Common myeloid progenitor, CD34-positive (primary cell): ENCODE measurements at regions not wholly inside any gene's neighbourhood (a gene's known extent, or its start where the extent isn't known, plus 50 kb on each side); places are given as distances from the start of the nearest gene placed in this dataset.
A peak's percentile ranks its signal among the peaks of the same experiment; 100 is the strongest.

ENCODE experiments used
- CTCF ChIA-PET: fragments of 350-600 bp; sonication (Branson Sonifier 250); formaldehyde crosslinking; loops from one replicate; lab custom pipeline; 2021; ENCODE audit warnings: antibody characterized with exemption; lab: Charles Lee
- POLR2A ChIA-PET: fragments of 350-600 bp; sonication (Branson Sonifier 250); formaldehyde crosslinking; loops from one replicate; lab custom pipeline; 2021; ENCODE audit warnings: antibody characterized with exemption; lab: Charles Lee
- DNase-seq, 3 donors: peaks; one replicate each; pipeline versions ENCODE4 v3.0.0 to v3.0.0-alpha.2; 2013
- H3K27ac ChIP-seq, 2 experiments: 1 replicate in 1 of 2; 2 replicates in 1 of 2; pipeline ENCODE4 v1.7.0; 2013; ENCODE audit warnings: inconsistent platforms in 2 of 2, low read length in 2 of 2, mild to moderate bottlenecking in 2 of 2, low read depth in 1 of 2, moderate library complexity in 1 of 2; ENCODE audit not compliant: severe bottlenecking in 2 of 2, insufficient read depth in 1 of 2, poor library complexity in 1 of 2
- H3K27me3 ChIP-seq, 5 experiments: replicated peaks in 2 of 5; 1 replicate in 3 of 5; 2 replicates in 2 of 5; pipeline versions ENCODE4 v1.6.1 to v1.7.0; 2013; ENCODE audit warnings: low read length in 4 of 5, mild to moderate bottlenecking in 2 of 5, moderate library complexity in 2 of 5, inconsistent platforms in 1 of 5; ENCODE audit not compliant: insufficient read depth in 5 of 5, control insufficient read depth in 4 of 5
- H3K36me3 ChIP-seq, 4 experiments: 1 replicate in 2 of 4; 2 replicates in 2 of 4; pipeline versions ENCODE4 v1.6.1 to v1.7.0; 2013; ENCODE audit warnings: low read length in 3 of 4, control low read depth in 1 of 4, mild to moderate bottlenecking in 1 of 4; ENCODE audit not compliant: control insufficient read depth in 4 of 4, insufficient read depth in 4 of 4
- H3K4me1 ChIP-seq, 4 experiments: 1 replicate in 3 of 4; 2 replicates in 1 of 4; pipeline versions ENCODE4 v1.6.1 to v1.7.1; 2013; ENCODE audit warnings: low read length in 3 of 4, mild to moderate bottlenecking in 3 of 4, control low read depth in 1 of 4, inconsistent platforms in 1 of 4, moderate library complexity in 1 of 4; ENCODE audit not compliant: control insufficient read depth in 4 of 4, insufficient read depth in 4 of 4; ENCODE audit errors: control extremely low read depth in 1 of 4
- H3K4me3 ChIP-seq, 7 experiments: 1 replicate in 4 of 7; 2 replicates in 3 of 7; pipeline versions ENCODE4 v1.5.1 to v1.7.0; 2013; ENCODE audit warnings: mild to moderate bottlenecking in 7 of 7, low read length in 6 of 7, moderate library complexity in 6 of 7, inconsistent platforms in 2 of 7, low read depth in 2 of 7, control low read depth in 1 of 7; ENCODE audit not compliant: insufficient read depth in 4 of 7, control insufficient read depth in 1 of 7; ENCODE audit errors: extremely low read depth in 1 of 7
- H3K9me3 ChIP-seq, 5 experiments: 1 replicate in 4 of 5; 2 replicates in 1 of 5; pipeline versions ENCODE4 v1.6.1 to v1.7.1; 2013; ENCODE audit warnings: low read length in 4 of 5, mild to moderate bottlenecking in 2 of 5, inconsistent platforms in 1 of 5, low read depth in 1 of 5, moderate library complexity in 1 of 5; ENCODE audit not compliant: control insufficient read depth in 4 of 5, insufficient read depth in 2 of 5; ENCODE audit errors: control extremely low read depth in 1 of 5
- WGBS: methylation state at CpG from one replicate; pipeline ENCODE4 v1.1.5; 2013; ENCODE audit not compliant: insufficient coverage; 5-methylcytosine and 5-hydroxymethylcytosine counted together

GRCh38 chr5:124865603-124866354 lies 119.3 kb upstream of the ZNF608 start:
- CTCF ChIA-PET = interaction anchor here (1.0 kb wide), 1 partner anchor 21 kb away, joined by 3 read pairs; no protein-coding TSS in a partner anchor
- H3K4me1 ChIP-seq = peaks cover 15 to 27% (median 19%) of the 10 kb centered on the region in 4 experiments
- DNase-seq = peak in 2 of 3 donors; percentile 20 to 40
- WGBS = 100% methylated on average over 1 of the region's 4 CpGs
- no peaks in the 10 kb centered on the region for H3K9me3 ChIP-seq
- no peak overlapping the region for H3K27ac ChIP-seq
- no peaks in the 10 kb centered on the region for H3K36me3 ChIP-seq
- H3K27me3 ChIP-seq = no peaks in the 10 kb centered on the region
- H3K4me3 ChIP-seq = no peak overlapping the region
- POLR2A ChIA-PET = no interaction called here

GRCh38 chr5:124866355-124867136 lies 120.1 kb upstream of the ZNF608 start:
- ChIA-PET POLR2A (no interaction called here), CTCF (interaction anchor here (1.0 to 1.3 kb wide), 3 partner anchors 11 to 63 kb away, joined by 3 read pairs; no protein-coding TSS in a partner anchor)
- Histone ChIP-seq H3K4me1 (peaks cover 15 to 27% (median 19%) of the 10 kb centered on the region in 4 experiments), H3K36me3 (no peaks in the 10 kb centered on the region), H3K27ac (no peak overlapping the region), H3K27me3 (no peaks in the 10 kb centered on the region), H3K4me3 (peak overlapping the region in 2 of 7 experiments; percentile 31 to 50), H3K9me3 (no peaks in the 10 kb centered on the region)
- 33% methylated on average over 3 of the region's 12 CpGs for WGBS
- peak; percentile 24 to 62 (median 47) for DNase-seq

DNA sequence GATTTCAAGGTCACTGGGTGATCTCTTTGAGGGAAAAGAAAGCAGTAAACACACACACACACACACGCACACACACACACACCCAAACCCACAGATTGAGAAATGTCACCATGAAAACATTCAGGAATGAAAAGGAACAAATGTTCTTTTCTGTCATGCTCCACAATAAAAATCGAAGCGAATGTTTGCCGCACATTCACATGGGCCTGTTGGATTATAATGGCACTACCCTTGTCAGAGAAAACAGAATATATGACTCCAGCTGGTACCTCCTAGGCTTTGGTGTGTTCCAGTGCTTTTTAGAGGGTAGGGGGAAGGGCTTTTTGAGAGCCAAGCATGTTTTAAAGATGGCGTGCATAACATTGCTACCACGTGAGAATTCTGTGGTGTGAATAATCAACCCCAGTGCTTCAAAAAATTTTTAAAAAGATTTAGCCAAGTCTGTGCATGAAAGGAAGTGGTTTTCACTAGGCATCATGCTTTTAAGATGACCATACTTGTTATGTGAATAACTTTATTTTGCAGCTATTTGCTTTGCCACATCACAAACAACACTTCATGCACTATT lies 120.8 kb upstream of the ZNF608 start:
- Histone ChIP-seq H3K4me3 (peak overlapping the region in 2 of 7 experiments; percentile 31 to 50), H3K9me3 (no peaks in the 10 kb centered on the region), H3K4me1 (peaks cover 15 to 27% (median 19%) of the 10 kb centered on the region in 4 experiments), H3K27ac (no peak overlapping the region), H3K36me3 (no peaks in the 10 kb centered on the region), H3K27me3 (no peaks in the 10 kb centered on the region)
- 68% methylated on average over 5 of the region's 6 CpGs for WGBS
- DNase-seq = peak in 2 of 3 donors; percentile 32 to 45
- POLR2A ChIA-PET = no interaction called here
- CTCF ChIA-PET = interaction anchor here (1.1 to 1.3 kb wide), 2 partner anchors 11 to 63 kb away, joined by 3 read pairs; no protein-coding TSS in a partner anchor

DNA sequence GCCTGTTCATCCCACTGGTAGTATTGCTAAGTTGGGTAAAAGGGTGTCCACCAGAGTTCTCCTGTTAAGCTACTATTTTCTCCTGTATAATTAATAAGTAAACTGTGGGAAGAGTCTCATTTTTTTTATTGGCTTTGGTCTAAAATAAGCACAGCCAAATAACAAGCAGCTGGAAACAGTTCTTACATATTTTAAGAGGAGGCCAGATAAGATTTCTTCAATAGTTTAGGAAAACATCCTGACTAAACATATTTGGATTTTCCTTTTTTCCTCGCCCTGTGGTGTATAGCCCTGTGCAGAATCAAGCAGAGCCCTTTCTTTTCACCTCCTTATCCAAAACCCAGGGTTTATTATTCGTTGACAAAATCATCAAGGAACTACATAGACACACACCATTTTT lies 122.2 kb upstream of the ZNF608 start:
- no peak for DNase-seq
- POLR2A ChIA-PET = no interaction called here
- CTCF ChIA-PET = no interaction called here
- Histone ChIP-seq H3K36me3 (no peaks in the 10 kb centered on the region), H3K27me3 (no peaks in the 10 kb centered on the region), H3K4me1 (peaks cover 15 to 27% (median 19%) of the 10 kb centered on the region in 4 experiments), H3K27ac (no peak overlapping the region), H3K9me3 (no peaks in the 10 kb centered on the region), H3K4me3 (no peak overlapping the region)
- WGBS = no CpG with 5 or more reads among the region's 2 CpGs

GRCh38 chr5:124869426-124870033 lies 123.1 kb upstream of the ZNF608 start:
- 90% methylated on average over 2 of the region's 2 CpGs for WGBS
- Histone ChIP-seq H3K9me3 (no peaks in the 10 kb centered on the region), H3K36me3 (no peaks in the 10 kb centered on the region), H3K27ac (no peak overlapping the region), H3K27me3 (no peaks in the 10 kb centered on the region), H3K4me1 (peaks cover 15 to 27% (median 19%) of the 10 kb centered on the region in 4 experiments), H3K4me3 (no peak overlapping the region)
- no peak for DNase-seq
- ChIA-PET CTCF (no interaction called here), POLR2A (no interaction called here)

- Histone ChIP-seq H3K27me3 (no peaks in the 10 kb centered on the region), H3K36me3 (no peaks in the 10 kb centered on the region), H3K4me1 (peaks cover 15 to 27% (median 19%) of the 10 kb centered on the region in 4 experiments), H3K9me3 (no peaks in the 10 kb centered on the region), H3K4me3 (no peak overlapping the region), H3K27ac (no peak overlapping the region)
- CTCF ChIA-PET = no interaction called here
- 100% methylated on average over 2 of the region's 2 CpGs for WGBS
- no peak for DNase-seq
- POLR2A ChIA-PET = no interaction called here
Measured at GRCh38 chr5:124870070-124870469, 123.6 kb upstream of the ZNF608 start.
